ENCODE measurements at regions not wholly inside any gene's neighbourhood (a gene's known extent, or its start where the extent isn't known, plus 50 kb on each side); places are given as distances from the start of the nearest gene placed in this dataset.

DNA sequence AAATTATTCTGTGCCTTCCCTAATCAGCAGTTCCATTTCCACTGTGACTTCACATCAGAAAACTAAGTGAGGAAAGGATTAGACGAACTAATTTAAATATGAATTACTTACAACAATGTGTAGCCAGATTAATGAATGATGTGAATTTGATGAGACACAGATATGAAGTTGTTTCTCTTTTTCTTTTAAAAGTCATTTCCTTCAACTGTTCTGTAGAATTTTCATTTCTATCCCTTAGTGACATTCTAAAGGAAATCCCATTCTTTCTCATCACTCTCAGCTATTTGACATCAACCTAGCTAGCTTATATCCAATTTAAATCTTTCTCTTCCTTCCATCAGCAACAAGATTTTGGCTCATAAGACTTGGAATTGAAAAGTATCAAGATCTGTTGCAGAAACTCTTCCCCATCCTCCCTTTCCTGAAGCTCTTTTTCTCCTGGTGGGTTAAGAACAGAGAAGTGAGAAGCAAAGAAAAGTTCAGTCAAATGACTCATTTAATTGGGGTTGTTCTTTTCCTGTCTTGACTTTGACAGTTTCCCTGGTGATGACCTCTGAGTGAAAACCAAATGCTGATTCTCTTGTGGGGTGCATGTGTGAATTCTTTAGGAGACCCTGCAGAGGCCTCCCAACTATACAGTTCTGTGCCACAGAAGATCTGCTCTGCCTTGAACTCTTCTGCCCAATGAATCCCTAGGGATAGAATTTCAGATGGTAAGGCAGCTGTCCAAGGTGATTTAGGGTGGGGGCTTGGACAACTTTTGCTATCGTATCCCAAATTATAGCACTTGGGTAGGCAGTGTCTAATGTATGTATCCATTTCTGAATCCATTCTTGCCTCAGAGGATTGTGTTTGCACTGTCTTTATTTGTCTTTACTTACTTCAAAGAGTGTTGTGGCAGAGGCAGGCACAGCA lies 232.5 kb upstream of the GPRIN3 start:
- TF ChIP-seq CTCF (IDR thresholded peaks at IDR 0.05 in 8 of 11, conservative IDR thresholded peaks at IDR 0.05 in 3 of 11) (no peak), POLR2A (IDR thresholded peaks at IDR 0.05) (no peak), POLR2AphosphoS5 (IDR thresholded peaks at IDR 0.05) (no peak)
